ENCODE measurements at regions not wholly inside any gene's neighbourhood (a gene's known extent, or its start where the extent isn't known, plus 50 kb on each side); places are given as distances from the start of the nearest gene placed in this dataset.

- H3K27me3 Mint-ChIP-seq, result no peaks in the 10 kb centered on the region
- no peaks in the 10 kb centered on the region for H3K4me1 Mint-ChIP-seq
- ChIA-PET POLR2A (no interaction called here), CTCF (no interaction called here)
- peaks cover 15% of the 10 kb centered on the region for H3K9me3 Mint-ChIP-seq
- H3K4me3 Mint-ChIP-seq, result no peak overlapping the region
- no peak for DNase-seq
- H3K27ac Mint-ChIP-seq, result no peak overlapping the region
- H3K36me3 Mint-ChIP-seq (ENCODE audit: low read depth), result no peaks in the 10 kb centered on the region
Measured at GRCh38 chr7:31228957-31229356, 111.6 kb downstream of the NEUROD6 start.

GRCh38 chr7:31214751-31215150 lies 125.8 kb downstream of the NEUROD6 start:
- Mint-ChIP-seq H3K27ac (no peak overlapping the region), H3K36me3 (ENCODE audit: low read depth) (no peaks in the 10 kb centered on the region), H3K4me1 (no peaks in the 10 kb centered on the region), H3K9me3 (no peaks in the 10 kb centered on the region), H3K4me3 (no peak overlapping the region), H3K27me3 (no peaks in the 10 kb centered on the region)
- DNase-seq, result no peak
- POLR2A ChIA-PET, result no interaction called here
- CTCF ChIA-PET, result no interaction called here

GRCh38 chr7:31211281-31211680 lies 129.2 kb downstream of the NEUROD6 start:
- no peak overlapping the region for H3K27ac Mint-ChIP-seq
- DNase-seq, result no peak
- POLR2A ChIA-PET, result no interaction called here
- no peak overlapping the region for H3K4me3 Mint-ChIP-seq
- CTCF ChIA-PET, result no interaction called here
- no peaks in the 10 kb centered on the region for H3K9me3 Mint-ChIP-seq
- no peaks in the 10 kb centered on the region for H3K27me3 Mint-ChIP-seq
- H3K4me1 Mint-ChIP-seq, result no peaks in the 10 kb centered on the region
- H3K36me3 Mint-ChIP-seq (ENCODE audit: low read depth), result no peaks in the 10 kb centered on the region

- DNase-seq, result no peak
- CTCF ChIA-PET, result no interaction called here
- Mint-ChIP-seq H3K27me3 (no peaks in the 10 kb centered on the region), H3K27ac (no peak overlapping the region), H3K36me3 (ENCODE audit: low read depth) (no peaks in the 10 kb centered on the region), H3K4me1 (no peaks in the 10 kb centered on the region), H3K9me3 (no peaks in the 10 kb centered on the region), H3K4me3 (no peak overlapping the region)
- POLR2A ChIA-PET, result no interaction called here
Measured at GRCh38 chr7:31204071-31204470, 136.5 kb downstream of the NEUROD6 start.

- no peak for DNase-seq
Measured at GRCh38 chr7:31203551-31203950, 137.0 kb downstream of the NEUROD6 start.

GRCh38 chr7:31202801-31203200 lies 137.7 kb downstream of the NEUROD6 start:
- POLR2A ChIA-PET, result no interaction called here
- Mint-ChIP-seq H3K27me3 (no peaks in the 10 kb centered on the region), H3K4me1 (no peaks in the 10 kb centered on the region), H3K4me3 (no peak overlapping the region), H3K27ac (no peak overlapping the region), H3K9me3 (no peaks in the 10 kb centered on the region), H3K36me3 (ENCODE audit: low read depth) (no peaks in the 10 kb centered on the region)
- CTCF ChIA-PET, result no interaction called here
- DNase-seq, result no peak

More at GRCh38 chr7:31203551-31203950, 137.0 kb downstream of the NEUROD6 start:
- Mint-ChIP-seq H3K27ac (no peak overlapping the region), H3K9me3 (no peaks in the 10 kb centered on the region), H3K27me3 (no peaks in the 10 kb centered on the region), H3K4me3 (no peak overlapping the region), H3K36me3 (ENCODE audit: low read depth) (no peaks in the 10 kb centered on the region), H3K4me1 (no peaks in the 10 kb centered on the region)
- ChIA-PET POLR2A (no interaction called here), CTCF (no interaction called here)

GRCh38 chr7:31192986-31193385 lies 140.9 kb downstream of the ADCYAP1R1 start:
- H3K4me1 Mint-ChIP-seq, result no peaks in the 10 kb centered on the region
- no peak overlapping the region for H3K27ac Mint-ChIP-seq
- no peaks in the 10 kb centered on the region for H3K36me3 Mint-ChIP-seq (ENCODE audit: low read depth)
- no peak for DNase-seq
- POLR2A ChIA-PET, result no interaction called here
- no peaks in the 10 kb centered on the region for H3K9me3 Mint-ChIP-seq
- CTCF ChIA-PET, result interaction anchor here (0.7 to 1.0 kb wide), 2 partner anchors 142 to 529 kb away, joined by 3 read pairs; no protein-coding TSS in a partner anchor
- peaks cover 1% of the 10 kb centered on the region for H3K27me3 Mint-ChIP-seq
- H3K4me3 Mint-ChIP-seq, result no peak overlapping the region

- Mint-ChIP-seq H3K27me3 (peaks cover 1% of the 10 kb centered on the region), H3K27ac (no peak overlapping the region), H3K36me3 (ENCODE audit: low read depth) (no peaks in the 10 kb centered on the region), H3K4me1 (no peaks in the 10 kb centered on the region), H3K4me3 (no peak overlapping the region), H3K9me3 (no peaks in the 10 kb centered on the region)
- POLR2A ChIA-PET, result no interaction called here
- CTCF ChIA-PET, result no interaction called here
- no peak for DNase-seq
Measured at GRCh38 chr7:31190906-31191305, 138.8 kb downstream of the ADCYAP1R1 start.

GRCh38 chr7:31186202-31186601 lies 134.1 kb downstream of the ADCYAP1R1 start:
- ChIA-PET CTCF (no interaction called here), POLR2A (no interaction called here)
- H3K4me1 Mint-ChIP-seq, result no peaks in the 10 kb centered on the region
- H3K27me3 Mint-ChIP-seq, result peaks cover 4% of the 10 kb centered on the region
- H3K4me3 Mint-ChIP-seq, result no peak overlapping the region
- no peaks in the 10 kb centered on the region for H3K36me3 Mint-ChIP-seq (ENCODE audit: low read depth)
- no peaks in the 10 kb centered on the region for H3K9me3 Mint-ChIP-seq
- H3K27ac Mint-ChIP-seq, result no peak overlapping the region
- no peak for DNase-seq

GRCh38 chr7:31175672-31176071 lies 123.6 kb downstream of the ADCYAP1R1 start:
- Mint-ChIP-seq H3K36me3 (ENCODE audit: low read depth) (no peaks in the 10 kb centered on the region), H3K4me3 (no peak overlapping the region), H3K27ac (no peak overlapping the region), H3K9me3 (no peaks in the 10 kb centered on the region), H3K27me3 (no peaks in the 10 kb centered on the region), H3K4me1 (no peaks in the 10 kb centered on the region)
- DNase-seq, result no peak
- ChIA-PET POLR2A (no interaction called here), CTCF (no interaction called here)

- Mint-ChIP-seq H3K9me3 (no peaks in the 10 kb centered on the region), H3K4me3 (no peak overlapping the region), H3K27ac (no peak overlapping the region), H3K4me1 (no peaks in the 10 kb centered on the region), H3K36me3 (ENCODE audit: low read depth) (no peaks in the 10 kb centered on the region), H3K27me3 (no peaks in the 10 kb centered on the region)
- DNase-seq, result no peak
- ChIA-PET CTCF (no interaction called here), POLR2A (no interaction called here)
Measured at GRCh38 chr7:31171984-31172383, 119.9 kb downstream of the ADCYAP1R1 start.

GRCh38 chr7:31171216-31171785 lies 119.2 kb downstream of the ADCYAP1R1 start:
- POLR2A ChIA-PET, result no interaction called here
- Mint-ChIP-seq H3K27me3 (no peaks in the 10 kb centered on the region), H3K4me3 (no peak overlapping the region), H3K4me1 (no peaks in the 10 kb centered on the region), H3K27ac (no peak overlapping the region), H3K36me3 (ENCODE audit: low read depth) (no peaks in the 10 kb centered on the region), H3K9me3 (no peaks in the 10 kb centered on the region)
- CTCF ChIA-PET, result no interaction called here
- no peak for DNase-seq
